Activated CD4-positive, alpha-beta T cell treated with anti-CD3 and anti-CD28 coated beads, Interleukin-2, amount 50 U/mL, for 1 hour (primary cell): ENCODE measurements at regions not wholly inside any gene's neighbourhood (a gene's known extent, or its start where the extent isn't known, plus 50 kb on each side); places are given as distances from the start of the nearest gene placed in this dataset.

Experiments used
- DNase-seq: peaks from one replicate; pipeline ENCODE4 v3.0.0-alpha.2; 2020

- DNase-seq: no peak
These were observed 72.6 kb upstream of the CAPRIN2 start for GRCh38 chr12:30827101-30828066.

GRCh38 chr12:30826276-30826675 is 71.5 kb upstream of the CAPRIN2 start:
- no peak for DNase-seq

GRCh38 chr12:30825341-30825740 is 70.6 kb upstream of the CAPRIN2 start:
- no peak for DNase-seq

- DNase-seq: no peak
These were observed 69.6 kb upstream of the CAPRIN2 start for GRCh38 chr12:30824311-30824710.

- DNase-seq: no peak
These were observed 69.0 kb upstream of the CAPRIN2 start for GRCh38 chr12:30823764-30824163.

GRCh38 chr12:30823156-30823699 is 68.5 kb upstream of the CAPRIN2 start:
- peak; percentile 25 for DNase-seq

- DNase-seq: peak; percentile 5
These were observed 67.8 kb upstream of the CAPRIN2 start for GRCh38 chr12:30822385-30823155.

- DNase-seq: no peak
These were observed 65.7 kb upstream of the CAPRIN2 start for GRCh38 chr12:30820406-30820946.

- DNase-seq: no peak
These were observed 63.8 kb upstream of the CAPRIN2 start for GRCh38 chr12:30818562-30818961.

- DNase-seq: no peak
These were observed 62.2 kb upstream of the CAPRIN2 start for GRCh38 chr12:30816742-30817465.

GRCh38 chr12:30814295-30814655 is 59.5 kb upstream of the CAPRIN2 start:
- DNase-seq: no peak

- no peak for DNase-seq
These were observed 59.0 kb upstream of the CAPRIN2 start for GRCh38 chr12:30813525-30814294.

GRCh38 chr12:30811966-30812365 is 57.2 kb upstream of the CAPRIN2 start:
- DNase-seq: no peak

GRCh38 chr12:30810918-30811317 is 56.2 kb upstream of the CAPRIN2 start:
- no peak for DNase-seq

GRCh38 chr12:30807695-30808034 is 52.9 kb upstream of the CAPRIN2 start:
- no peak for DNase-seq

- DNase-seq: no peak
These were observed 52.4 kb upstream of the CAPRIN2 start for GRCh38 chr12:30806989-30807694.

GRCh38 chr12:30805959-30806358 is 51.2 kb upstream of the CAPRIN2 start:
- DNase-seq: no peak
